H1 (cell line): ENCODE measurements at regions not wholly inside any gene's neighbourhood (a gene's known extent, or its start where the extent isn't known, plus 50 kb on each side); places are given as distances from the start of the nearest gene placed in this dataset.

Experiments used
- CTCF ChIA-PET: fragments of 300-600 bp; sonication (Branson Sonifier 250); formaldehyde crosslinking; loops from one replicate; lab custom pipeline; 2021; ENCODE audit not compliant: partially characterized antibody; lab: Charles Lee
- POLR2A ChIA-PET: fragments of 300-600 bp; sonication (Branson Sonifier 250); formaldehyde crosslinking; loops from one replicate; lab custom pipeline; 2021; ENCODE audit warnings: inconsistent platforms; ENCODE audit not compliant: partially characterized antibody; lab: Charles Lee
- DNase-seq, 2 experiments: peaks; one replicate each; pipeline versions ENCODE4 v3.0.0 to v3.0.0-alpha.2; 2010 to 2022; ENCODE audit warnings: low spot score in 2 of 2, low read depth in 1 of 2, mixed read lengths in 1 of 2
- FAIRE-seq: peaks from 2 replicates; lab custom pipeline; 2011; peaks lifted over from hg19 to GRCh38; lab: Jason Lieb, UNC
- H2AFZ ChIP-seq: 2 replicates; pipeline ENCODE4 v1.8.1; 2012; ENCODE audit warnings: low read length, inconsistent platforms
- H2AK5ac ChIP-seq: 2 replicates; pipeline ENCODE4 v1.6.1; 2013; ENCODE audit warnings: low read depth, low read length
- H2BK120ac ChIP-seq: replicated peaks from 2 replicates; pipeline ENCODE3; 2013; ENCODE audit warnings: low read depth, low read length, inconsistent platforms
- H2BK12ac ChIP-seq: 2 replicates; pipeline ENCODE4 v1.6.1; 2013; ENCODE audit warnings: low read depth, low read length
- H2BK15ac ChIP-seq: 2 replicates; pipeline ENCODE4 v1.6.1; 2013; ENCODE audit warnings: low read length
- H2BK20ac ChIP-seq: 2 replicates; pipeline ENCODE4 v1.6.1; 2013; ENCODE audit warnings: low read length
- H2BK5ac ChIP-seq: 2 replicates; pipeline ENCODE4 v1.6.1; 2013; ENCODE audit warnings: low read depth, low read length
- H3K14ac ChIP-seq: 2 replicates; pipeline ENCODE4 v1.6.1; 2013; ENCODE audit warnings: inconsistent platforms; ENCODE audit not compliant: insufficient read length
- H3K18ac ChIP-seq: 2 replicates; pipeline ENCODE4 v1.6.1; 2013; ENCODE audit warnings: low read length; ENCODE audit errors: extremely low read depth
- H3K23ac ChIP-seq: 2 replicates; pipeline ENCODE4 v1.6.1; 2013; ENCODE audit warnings: inconsistent platforms; ENCODE audit not compliant: insufficient read length
- H3K23me2 ChIP-seq: 2 replicates; pipeline ENCODE4 v1.6.1; 2013; ENCODE audit warnings: low read depth, low read length
- H3K27ac ChIP-seq: 2 replicates; pipeline ENCODE4 v1.6.1; 2011; ENCODE audit warnings: low read depth, low read length, inconsistent platforms
- H3K27me3 ChIP-seq, 4 experiments: replicated peaks in 1 of 4; 1 replicate in 1 of 4; 2 replicates in 3 of 4; pipeline versions ENCODE4 v1.6.1 to v1.8.1; 2011 to 2013; ENCODE audit warnings: low read length in 3 of 4, mild to moderate bottlenecking in 3 of 4, inconsistent platforms in 2 of 4, mixed read lengths in 2 of 4, moderate library complexity in 1 of 4; ENCODE audit not compliant: control insufficient read depth in 3 of 4, insufficient read depth in 3 of 4; ENCODE audit errors: extremely low read depth in 1 of 4
- H3K36me3 ChIP-seq, 4 experiments: 2 replicates each; pipeline versions ENCODE4 v1.6.1 to v1.8.1; 2011 to 2013; ENCODE audit warnings: mild to moderate bottlenecking in 4 of 4, low read length in 3 of 4, moderate library complexity in 2 of 4, control low read depth in 1 of 4, inconsistent platforms in 1 of 4; ENCODE audit not compliant: insufficient read depth in 4 of 4, control insufficient read depth in 2 of 4
- H3K4ac ChIP-seq: replicated peaks from 2 replicates; pipeline ENCODE3; 2013; ENCODE audit warnings: low read length, low read depth, mixed read lengths, inconsistent platforms; ENCODE audit not compliant: insufficient read length
- H3K4me1 ChIP-seq, 4 experiments: replicated peaks in 1 of 4; 1 replicate in 1 of 4; 2 replicates in 3 of 4; pipeline versions ENCODE4 v1.6.1 to v1.8.1; 2011 to 2013; ENCODE audit warnings: low read length in 3 of 4, inconsistent platforms in 2 of 4, mixed read lengths in 1 of 4; ENCODE audit not compliant: insufficient read depth in 4 of 4, control insufficient read depth in 3 of 4
- H3K4me2 ChIP-seq, 2 experiments: 2 replicates each; pipeline versions ENCODE4 v1.6.1 to v1.8.1; 2011 to 2013; ENCODE audit warnings: low read depth in 2 of 2, low read length in 2 of 2, control low read depth in 1 of 2, inconsistent platforms in 1 of 2, mild to moderate bottlenecking in 1 of 2; ENCODE audit not compliant: insufficient read depth in 1 of 2
- H3K4me3 ChIP-seq, 4 experiments: fragments of 200-600, 300-600 bp in 1 of 4; sonication (generic), shearing (Covaris generic), sonication (Bioruptor Twin) in 1 of 4; 2 replicates each; pipeline versions ENCODE4 v1.5.1 to v1.8.1; 2011 to 2016; ENCODE audit warnings: low read length in 4 of 4, low read depth in 3 of 4, control low read depth in 2 of 4, inconsistent platforms in 2 of 4, mild to moderate bottlenecking in 2 of 4, mixed read lengths in 1 of 4, moderate library complexity in 1 of 4; ENCODE audit not compliant: insufficient read depth in 2 of 4; ENCODE audit errors: extremely low read depth in 1 of 4
- H3K56ac ChIP-seq: replicated peaks from 2 replicates; pipeline ENCODE3; 2013; ENCODE audit warnings: low read depth, mild to moderate bottlenecking, mixed read lengths, low read length, inconsistent platforms; ENCODE audit not compliant: insufficient read length
- H3K79me1 ChIP-seq: 2 replicates; pipeline ENCODE4 v1.6.1; 2013; ENCODE audit warnings: low read depth, low read length, control low read depth
- H3K79me2 ChIP-seq, 2 experiments: 2 replicates each; pipeline versions ENCODE4 v1.6.1 to v1.8.1; 2012 to 2013; ENCODE audit warnings: low read length in 2 of 2, mild to moderate bottlenecking in 2 of 2, inconsistent platforms in 1 of 2; ENCODE audit not compliant: insufficient read depth in 2 of 2, control insufficient read depth in 1 of 2
- H3K9ac ChIP-seq, 4 experiments: replicated peaks in 1 of 4; 1 replicate in 1 of 4; 2 replicates in 3 of 4; pipeline versions ENCODE4 v1.6.1 to v1.8.1; 2011 to 2013; ENCODE audit warnings: low read depth in 3 of 4, low read length in 3 of 4, control low read depth in 2 of 4, mild to moderate bottlenecking in 2 of 4, moderate library complexity in 2 of 4, inconsistent platforms in 1 of 4; ENCODE audit errors: extremely low read depth in 1 of 4
- H3K9me3 ChIP-seq, 2 experiments: 2 replicates each; pipeline versions ENCODE4 v1.6.1 to v1.8.1; 2012 to 2013; ENCODE audit warnings: mild to moderate bottlenecking in 2 of 2, moderate library complexity in 2 of 2, control low read depth in 1 of 2, inconsistent platforms in 1 of 2, low read depth in 1 of 2, low read length in 1 of 2, mixed read lengths in 1 of 2; ENCODE audit not compliant: insufficient read depth in 2 of 2
- H4K20me1 ChIP-seq, 2 experiments: replicated peaks in 1 of 2; 2 replicates each; pipeline versions ENCODE3 to v1.8.1; 2011 to 2013; ENCODE audit warnings: inconsistent platforms in 2 of 2, low read length in 2 of 2, mild to moderate bottlenecking in 1 of 2; ENCODE audit not compliant: insufficient read depth in 2 of 2, control insufficient read depth in 1 of 2
- H4K5ac ChIP-seq: 2 replicates; pipeline ENCODE4 v1.6.1; 2013; ENCODE audit warnings: low read length, low read depth, mixed read lengths, inconsistent platforms; ENCODE audit not compliant: insufficient read length
- H4K8ac ChIP-seq: 2 replicates; pipeline ENCODE4 v1.8.0; 2013; ENCODE audit warnings: mild to moderate bottlenecking, moderate library complexity, low read length, inconsistent platforms; ENCODE audit not compliant: insufficient read depth; ENCODE audit errors: extremely low read depth
- H4K91ac ChIP-seq: replicated peaks from 2 replicates; pipeline ENCODE3; 2013; ENCODE audit warnings: low read length, mixed read lengths, inconsistent platforms; ENCODE audit not compliant: insufficient read length
- SP4 ChIP-seq: IDR thresholded peaks from 2 replicates; pipeline ENCODE4 v1.6.1; 2012; ENCODE audit warnings: low read length, inconsistent platforms
- TAF1 ChIP-seq: IDR thresholded peaks from 2 replicates; pipeline ENCODE4 v1.6.1; 2011; ENCODE audit warnings: mild to moderate bottlenecking, low read depth, low read length
- WGBS, 2 experiments: shearing (Covaris generic) in 1 of 2; methylation state at CpG; one replicate each; pipeline versions ENCODE4 v1.1.6 to v1.1.7; 2013 to 2015; ENCODE audit warnings: low lambda C conversion rate in 2 of 2, mixed read lengths in 2 of 2, inconsistent platforms in 1 of 2, low coverage in 1 of 2, missing lambda C conversion rate in 1 of 2; ENCODE audit not compliant: insufficient replicate concordance in 2 of 2, insufficient coverage in 1 of 2, insufficient read length in 1 of 2; ENCODE audit errors: extremely low coverage in 1 of 2, missing lambda C conversion rate in 1 of 2; 5-methylcytosine and 5-hydroxymethylcytosine counted together
- TF ChIP-seq, protein P1 (sequence below): IDR thresholded peaks from 2 replicates; pipeline ENCODE4 v1.6.1; 2012; ENCODE audit warnings: low read length, inconsistent platforms
- TF ChIP-seq, protein P2 (sequence below): IDR thresholded peaks from 2 replicates; pipeline ENCODE4 v1.6.1; 2011; ENCODE audit warnings: low read depth, mild to moderate bottlenecking, low read length; ENCODE audit not compliant: insufficient read depth
- TF ChIP-seq, protein P3 (sequence below): IDR thresholded peaks from 2 replicates; pipeline ENCODE4 v1.6.1; 2012; ENCODE audit warnings: inconsistent platforms

DNA sequence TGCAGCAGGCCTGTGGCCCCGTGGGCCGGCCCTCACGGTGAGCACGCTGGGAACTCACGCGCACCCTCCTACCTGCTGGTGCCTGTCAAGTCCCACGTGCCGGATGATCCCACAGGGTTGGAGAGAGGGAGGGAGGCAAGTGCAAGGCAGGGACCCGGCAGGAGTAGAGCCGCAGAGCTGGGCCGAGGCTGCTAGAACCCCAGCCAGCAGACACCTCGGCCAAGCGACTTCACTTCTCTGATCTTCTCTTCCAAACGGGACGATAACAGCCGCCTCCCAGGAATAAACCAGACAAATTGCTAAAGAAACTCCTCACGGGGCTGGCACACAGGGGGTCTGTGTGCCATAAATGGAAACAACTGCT is 1232.8 kb downstream of the TBC1D22A start:
- no peak overlapping the region for H2BK20ac ChIP-seq
- H3K27me3 ChIP-seq = no peaks in the 10 kb centered on the region; a peak in 1 of 7 replicates
- DNase-seq = no peak
- WGBS, 2 experiments = 96% methylated on average over 17 of the region's 17 CpGs; no CpG with 5 or more reads in 1 of the 2 experiments
- POLR2A ChIA-PET = no interaction called here
- no peaks in the 10 kb centered on the region for H3K79me1 ChIP-seq
- H3K36me3 ChIP-seq = no peaks in the 10 kb centered on the region
- no peak overlapping the region for H2AK5ac ChIP-seq
- H3K4me3 ChIP-seq = no peak overlapping the region
- H3K9ac ChIP-seq = no peak overlapping the region
- no peak overlapping the region for H3K18ac ChIP-seq
- CTCF ChIA-PET = interaction anchor here (0.7 kb wide), 1 partner anchor 534 kb away, joined by 3 read pairs; no protein-coding TSS in a partner anchor
- no peak overlapping the region for H3K27ac ChIP-seq
- no peak overlapping the region for H2BK12ac ChIP-seq
- no peak overlapping the region for H3K14ac ChIP-seq
- H3K23ac ChIP-seq = no peak overlapping the region
- H3K9me3 ChIP-seq = peaks cover 2 to 23% of the 10 kb centered on the region in 2 experiments
- no peak overlapping the region for H2AFZ ChIP-seq
- H3K56ac ChIP-seq = no peak overlapping the region
- no peak for FAIRE-seq
- H4K5ac ChIP-seq = no peak overlapping the region
- no peaks in the 10 kb centered on the region; the same call in 1 of the 2 replicates for H3K23me2 ChIP-seq
- H4K20me1 ChIP-seq = no peaks in the 10 kb centered on the region
- no peak overlapping the region for H4K8ac ChIP-seq
- TF ChIP-seq, protein P1, sequence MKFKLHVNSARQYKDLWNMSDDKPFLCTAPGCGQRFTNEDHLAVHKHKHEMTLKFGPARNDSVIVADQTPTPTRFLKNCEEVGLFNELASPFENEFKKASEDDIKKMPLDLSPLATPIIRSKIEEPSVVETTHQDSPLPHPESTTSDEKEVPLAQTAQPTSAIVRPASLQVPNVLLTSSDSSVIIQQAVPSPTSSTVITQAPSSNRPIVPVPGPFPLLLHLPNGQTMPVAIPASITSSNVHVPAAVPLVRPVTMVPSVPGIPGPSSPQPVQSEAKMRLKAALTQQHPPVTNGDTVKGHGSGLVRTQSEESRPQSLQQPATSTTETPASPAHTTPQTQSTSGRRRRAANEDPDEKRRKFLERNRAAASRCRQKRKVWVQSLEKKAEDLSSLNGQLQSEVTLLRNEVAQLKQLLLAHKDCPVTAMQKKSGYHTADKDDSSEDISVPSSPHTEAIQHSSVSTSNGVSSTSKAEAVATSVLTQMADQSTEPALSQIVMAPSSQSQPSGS = no peak
- TF ChIP-seq, protein P2, sequence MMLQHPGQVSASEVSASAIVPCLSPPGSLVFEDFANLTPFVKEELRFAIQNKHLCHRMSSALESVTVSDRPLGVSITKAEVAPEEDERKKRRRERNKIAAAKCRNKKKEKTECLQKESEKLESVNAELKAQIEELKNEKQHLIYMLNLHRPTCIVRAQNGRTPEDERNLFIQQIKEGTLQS = no peak
- TF ChIP-seq, protein P3, sequence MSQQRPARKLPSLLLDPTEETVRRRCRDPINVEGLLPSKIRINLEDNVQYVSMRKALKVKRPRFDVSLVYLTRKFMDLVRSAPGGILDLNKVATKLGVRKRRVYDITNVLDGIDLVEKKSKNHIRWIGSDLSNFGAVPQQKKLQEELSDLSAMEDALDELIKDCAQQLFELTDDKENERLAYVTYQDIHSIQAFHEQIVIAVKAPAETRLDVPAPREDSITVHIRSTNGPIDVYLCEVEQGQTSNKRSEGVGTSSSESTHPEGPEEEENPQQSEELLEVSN = no peak
- TF ChIP-seq SP4 (no peak), TAF1 (no peak)
- no peak overlapping the region for H4K91ac ChIP-seq
- H2BK15ac ChIP-seq = no peak overlapping the region
- H2BK5ac ChIP-seq = no peak overlapping the region
- H2BK120ac ChIP-seq = no peak overlapping the region
- no peaks in the 10 kb centered on the region for H3K79me2 ChIP-seq
- no peak overlapping the region for H3K4me2 ChIP-seq
- H3K4me1 ChIP-seq = no peaks in the 10 kb centered on the region
- H3K4ac ChIP-seq = no peak overlapping the region
